DOHH2 (cell line): ENCODE measurements at regions not wholly inside any gene's neighbourhood (a gene's known extent, or its start where the extent isn't known, plus 50 kb on each side); places are given as distances from the start of the nearest gene placed in this dataset.

ENCODE experiments used
- EZH2phosphoT487 ChIP-seq: fragments of 200-600 bp; sonication (generic); IDR thresholded peaks from 2 replicates; pipeline ENCODE4 v1.6.1; 2017; ENCODE audit warnings: borderline replicate concordance, mild to moderate bottlenecking, antibody characterized with exemption, low read length, moderate library complexity, mixed read lengths
- TF ChIP-seq, protein P1 (sequence below): fragments of 200-600 bp; sonication (generic); IDR thresholded peaks from one replicate; pipeline ENCODE4 v1.5.1; 2014; ENCODE audit warnings: antibody characterized with exemption, mild to moderate bottlenecking, low read depth, low read length; ENCODE audit not compliant: poor library complexity, severe bottlenecking

DNA sequence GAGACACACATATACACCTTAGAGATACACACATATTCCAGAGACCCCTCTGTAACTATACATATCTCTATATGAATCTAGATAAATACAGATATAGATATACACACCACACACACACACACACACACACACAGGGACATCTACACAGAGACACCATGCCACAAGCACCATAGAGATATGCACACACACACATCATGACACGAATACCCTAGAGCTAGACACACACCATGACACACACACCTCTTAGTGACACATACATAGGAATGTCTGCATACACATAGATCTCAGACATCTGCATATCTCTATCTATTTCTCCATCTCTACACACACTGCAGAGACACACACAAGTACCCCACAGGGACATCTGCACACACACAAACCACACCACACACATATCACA is 270.0 kb downstream of the CYRIA start:
- TF ChIP-seq, protein P1, sequence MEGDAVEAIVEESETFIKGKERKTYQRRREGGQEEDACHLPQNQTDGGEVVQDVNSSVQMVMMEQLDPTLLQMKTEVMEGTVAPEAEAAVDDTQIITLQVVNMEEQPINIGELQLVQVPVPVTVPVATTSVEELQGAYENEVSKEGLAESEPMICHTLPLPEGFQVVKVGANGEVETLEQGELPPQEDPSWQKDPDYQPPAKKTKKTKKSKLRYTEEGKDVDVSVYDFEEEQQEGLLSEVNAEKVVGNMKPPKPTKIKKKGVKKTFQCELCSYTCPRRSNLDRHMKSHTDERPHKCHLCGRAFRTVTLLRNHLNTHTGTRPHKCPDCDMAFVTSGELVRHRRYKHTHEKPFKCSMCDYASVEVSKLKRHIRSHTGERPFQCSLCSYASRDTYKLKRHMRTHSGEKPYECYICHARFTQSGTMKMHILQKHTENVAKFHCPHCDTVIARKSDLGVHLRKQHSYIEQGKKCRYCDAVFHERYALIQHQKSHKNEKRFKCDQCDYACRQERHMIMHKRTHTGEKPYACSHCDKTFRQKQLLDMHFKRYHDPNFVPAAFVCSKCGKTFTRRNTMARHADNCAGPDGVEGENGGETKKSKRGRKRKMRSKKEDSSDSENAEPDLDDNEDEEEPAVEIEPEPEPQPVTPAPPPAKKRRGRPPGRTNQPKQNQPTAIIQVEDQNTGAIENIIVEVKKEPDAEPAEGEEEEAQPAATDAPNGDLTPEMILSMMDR: no peak
- TF ChIP-seq EZH2phosphoT487: no peak
